Ovary (tissue), 3 donors: ENCODE measurements at regions not wholly inside any gene's neighbourhood (a gene's known extent, or its start where the extent isn't known, plus 50 kb on each side); places are given as distances from the start of the nearest gene placed in this dataset.

Experiments used
- CTCF ChIP-seq, 3 donors: fragments of 450-650 bp in 2 of 3; fragments of 200-600 bp in 1 of 3; IDR thresholded peaks; one replicate each; pipeline versions ENCODE4 v1.5.1 to v1.8.0; 2016 to 2022; ENCODE audit warnings: antibody characterized with exemption in 3 of 3, mild to moderate bottlenecking in 1 of 3
- EP300 ChIP-seq: sonication (generic); formaldehyde crosslinking; IDR thresholded peaks from one replicate; pipeline ENCODE4 v1.6.1; 2017; ENCODE audit warnings: antibody characterized with exemption
- POLR2A ChIP-seq: fragments of 450-650 bp; IDR thresholded peaks from one replicate; pipeline ENCODE4 v1.6.1; 2017; ENCODE audit warnings: antibody characterized with exemption, mild to moderate bottlenecking, moderate library complexity
- donor health status: DM: no; HTN: no; CAD: no.

- no peak for TF ChIP-seq CTCF (IDR thresholded peaks at IDR 0.05)
- no peak for TF ChIP-seq POLR2A
- no peak for TF ChIP-seq EP300
Observed at GRCh38 chr2:160721089-160722040, 227.8 kb upstream of the RBMS1 start.
